ENCODE measurements at regions not wholly inside any gene's neighbourhood (a gene's known extent, or its start where the extent isn't known, plus 50 kb on each side); places are given as distances from the start of the nearest gene placed in this dataset.

GRCh38 chr2:120857422-120857821 is 121.8 kb downstream of the GLI2 start:
- FAIRE-seq, result no peak
- POLR2A ChIA-PET, result no interaction called here
- no TSS peak for BruUV-seq (replicated peaks)

More at GRCh38 chr2:120857422-120857821, 121.8 kb downstream of the GLI2 start:
- 2% methylated on average over 4 of the region's 4 CpGs for WGBS (ENCODE audit: low lambda C conversion rate)
- intact Hi-C loops (cut with micrococcal nuclease; ENCODE audit: unreplicated experiment), result no loop called here
- no peaks in the 10 kb centered on the region for H3K36me3 ChIP-seq (replicated peaks in 1 of 2; ENCODE audit: control insufficient read depth in 1 of 2, insufficient read depth in 2 of 2, low read length in 2 of 2)
- TF ChIP-seq KMT2A (CRISPR knock-in tag; IDR thresholded peaks at IDR 0.05), result no peak
- TF ChIP-seq ZNF382 (CRISPR knock-in tag; IDR thresholded peaks at IDR 0.05; ENCODE audit: borderline replicate concordance), result no peak
- TF ChIP-seq ZNF746 (CRISPR knock-in tag; IDR thresholded peaks at IDR 0.05), result no peak
- TF ChIP-seq ZNF792 (CRISPR knock-in tag; IDR thresholded peaks at IDR 0.05), result no peak
- TF ChIP-seq ZNF512B (CRISPR knock-in tag; IDR thresholded peaks at IDR 0.05; ENCODE audit: borderline replicate concordance), result no peak
- TF ChIP-seq TBX2 (CRISPR knock-in tag; IDR thresholded peaks at IDR 0.05; ENCODE audit: borderline replicate concordance), result no peak
- no peak for TF ChIP-seq HNRNPK (IDR thresholded peaks at IDR 0.05; ENCODE audit: low read depth, low read length, poor library complexity, severe bottlenecking)
- TF ChIP-seq SALL2 (CRISPR knock-in tag; IDR thresholded peaks at IDR 0.05), result no peak
- no peak for TF ChIP-seq KDM1A (CRISPR knock-in tag; IDR thresholded peaks at IDR 0.05)
- no peak for TF ChIP-seq ZNF790 (CRISPR knock-in tag; IDR thresholded peaks at IDR 0.05; ENCODE audit: borderline replicate concordance)
- no peak for TF ChIP-seq ZHX1 (CRISPR knock-in tag; IDR thresholded peaks at IDR 0.05; ENCODE audit: low read depth)
- TF ChIP-seq ZFP36L1 (CRISPR knock-in tag; IDR thresholded peaks at IDR 0.05), result no peak
- no peak for TF ChIP-seq TEF (CRISPR knock-in tag; IDR thresholded peaks at IDR 0.05)
- no peak for TF ChIP-seq ATF3 (CRISPR knock-in tag; IDR thresholded peaks at IDR 0.05)
- TF ChIP-seq NFKBIZ (CRISPR knock-in tag; IDR thresholded peaks at IDR 0.05), result no peak
- TF ChIP-seq ZNF224 (CRISPR knock-in tag; IDR thresholded peaks at IDR 0.05), result no peak
- H3K4me2 ChIP-seq (ENCODE audit: low read depth, low read length), result no peak overlapping the region
- no peaks in the 10 kb centered on the region for H3K79me2 ChIP-seq (ENCODE audit: insufficient read depth, low read length)
- no peak overlapping the region for H2AFZ ChIP-seq (ENCODE audit: low read length)
- no peak overlapping the region for H3K27ac ChIP-seq (ENCODE audit: extremely low read length, insufficient read depth, low read length)
- H3K9me3 ChIP-seq (ENCODE audit: low read length), result no peaks in the 10 kb centered on the region
- ATAC-seq (no peak), DNase-seq (ENCODE audit: low spot score) (no peak)
- H3K9ac ChIP-seq (ENCODE audit: insufficient read depth, low read depth, low read length), result no peak overlapping the region
- CTCF ChIA-PET (ENCODE audit: low intra/inter-chr PET ratio, low total read pairs), result no interaction called here
- peaks cover 5 to 82% of the 10 kb centered on the region in 2 experiments; a peak in 4 of 5 replicates for H3K27me3 ChIP-seq (ENCODE audit: control insufficient read depth in 1 of 2, insufficient read depth in 2 of 2, low read length in 2 of 2)
- in situ Hi-C loops (cut with HindIII; ENCODE audit: extremely low pct_ligation_motif_present, low pct_unique_long_range_greater_than_20kb), result no loop called here
- no peaks in the 10 kb centered on the region for H4K20me1 ChIP-seq (ENCODE audit: insufficient read depth, low read length)
- H3K4me1 ChIP-seq (ENCODE audit: insufficient read depth, low read length), result no peaks in the 10 kb centered on the region
- no peak overlapping the region for H3K4me3 ChIP-seq (replicated peaks in 1 of 3; ENCODE audit: insufficient read depth in 1 of 3, low read depth in 2 of 3, low read length in 3 of 3)

All from HepG2 (cell line).